ENCODE measurements at regions not wholly inside any gene's neighbourhood (a gene's known extent, or its start where the extent isn't known, plus 50 kb on each side); places are given as distances from the start of the nearest gene placed in this dataset.

DNA sequence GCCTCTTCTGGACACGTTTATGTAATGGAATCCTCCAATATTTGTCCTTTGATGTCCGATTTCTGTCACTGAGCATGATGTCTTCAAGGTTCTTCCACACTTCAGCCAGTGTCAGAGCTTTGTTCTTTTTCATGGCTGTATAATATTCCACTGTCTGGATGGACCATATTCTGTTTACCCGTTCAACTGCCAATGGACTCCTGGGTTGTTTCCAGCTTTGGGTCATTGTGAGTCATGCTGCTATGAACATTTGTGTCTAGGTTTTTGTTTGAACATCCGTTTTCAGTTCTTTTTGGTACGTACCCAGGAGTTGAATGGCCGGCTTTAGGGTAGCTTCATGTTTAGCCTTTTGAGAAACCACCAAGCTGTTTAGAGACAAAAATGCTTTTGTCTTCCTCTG, 93.2 kb downstream of the SHOX start:
- H3K4me3 ChIP-seq (ENCODE audit: low read length, poor library complexity, severe bottlenecking): no peak overlapping the region
- TF ChIP-seq, protein P1, sequence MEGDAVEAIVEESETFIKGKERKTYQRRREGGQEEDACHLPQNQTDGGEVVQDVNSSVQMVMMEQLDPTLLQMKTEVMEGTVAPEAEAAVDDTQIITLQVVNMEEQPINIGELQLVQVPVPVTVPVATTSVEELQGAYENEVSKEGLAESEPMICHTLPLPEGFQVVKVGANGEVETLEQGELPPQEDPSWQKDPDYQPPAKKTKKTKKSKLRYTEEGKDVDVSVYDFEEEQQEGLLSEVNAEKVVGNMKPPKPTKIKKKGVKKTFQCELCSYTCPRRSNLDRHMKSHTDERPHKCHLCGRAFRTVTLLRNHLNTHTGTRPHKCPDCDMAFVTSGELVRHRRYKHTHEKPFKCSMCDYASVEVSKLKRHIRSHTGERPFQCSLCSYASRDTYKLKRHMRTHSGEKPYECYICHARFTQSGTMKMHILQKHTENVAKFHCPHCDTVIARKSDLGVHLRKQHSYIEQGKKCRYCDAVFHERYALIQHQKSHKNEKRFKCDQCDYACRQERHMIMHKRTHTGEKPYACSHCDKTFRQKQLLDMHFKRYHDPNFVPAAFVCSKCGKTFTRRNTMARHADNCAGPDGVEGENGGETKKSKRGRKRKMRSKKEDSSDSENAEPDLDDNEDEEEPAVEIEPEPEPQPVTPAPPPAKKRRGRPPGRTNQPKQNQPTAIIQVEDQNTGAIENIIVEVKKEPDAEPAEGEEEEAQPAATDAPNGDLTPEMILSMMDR (conservative IDR thresholded peaks at IDR 0.05; ENCODE audit: low read length): no peak
- no peak for TF ChIP-seq EZH2phosphoT487 (IDR thresholded peaks at IDR 0.05; ENCODE audit: borderline replicate concordance)
- no peak overlapping the region for H2AFZ ChIP-seq (ENCODE audit: low read length)
- H3K9ac ChIP-seq (ENCODE audit: low read depth, low read length, poor library complexity, severe bottlenecking): no peak overlapping the region
- no peaks in the 10 kb centered on the region for H3K36me3 ChIP-seq (ENCODE audit: insufficient read depth, low read length)
- H4K20me1 ChIP-seq (ENCODE audit: insufficient read depth, low read length, poor library complexity, severe bottlenecking): no peaks in the 10 kb centered on the region
- no peaks in the 10 kb centered on the region for H3K9me2 ChIP-seq (replicated peaks; ENCODE audit: low read depth, low read length)
- H3K9me3 ChIP-seq (ENCODE audit: insufficient read depth, low read depth, low read length): no peaks in the 10 kb centered on the region
- H3F3A ChIP-seq (ENCODE audit: low read depth): no peaks in the 10 kb centered on the region
- H3K79me2 ChIP-seq (ENCODE audit: insufficient read depth, low read length): no peaks in the 10 kb centered on the region
- no peak overlapping the region for H3K4me2 ChIP-seq (ENCODE audit: low read depth, low read length, poor library complexity, severe bottlenecking)
- no peaks in the 10 kb centered on the region for H3K4me1 ChIP-seq (ENCODE audit: insufficient read depth, low read length, poor library complexity, severe bottlenecking)
- no peaks in the 10 kb centered on the region for H3K27me3 ChIP-seq (ENCODE audit: insufficient read depth, low read length, poor library complexity, severe bottlenecking)

DNA sequence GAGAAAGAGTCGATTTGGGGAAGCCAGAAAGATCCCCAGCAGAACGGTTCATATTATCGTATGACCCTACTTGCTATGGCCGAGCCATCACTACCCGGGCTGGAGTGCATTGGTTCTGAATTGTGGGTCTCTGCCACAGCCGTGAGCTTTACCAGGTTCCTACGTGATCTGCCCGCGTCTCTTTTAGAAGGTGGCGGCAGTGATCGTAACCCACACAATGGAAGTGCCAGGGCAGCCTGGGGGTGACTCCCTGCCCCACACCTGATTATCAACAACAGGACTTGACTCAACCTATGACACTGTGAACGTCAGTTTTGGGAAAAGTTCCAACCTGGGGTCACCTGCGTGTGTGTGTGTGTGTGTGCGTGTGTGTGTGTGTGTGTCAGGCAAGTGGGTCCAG, 90.8 kb downstream of the SHOX start:
- H3K9me3 ChIP-seq (ENCODE audit: insufficient read depth, low read depth, low read length): no peaks in the 10 kb centered on the region
- no peaks in the 10 kb centered on the region for H3K9me2 ChIP-seq (replicated peaks; ENCODE audit: low read depth, low read length)
- no peak for TF ChIP-seq EZH2phosphoT487 (IDR thresholded peaks at IDR 0.05; ENCODE audit: borderline replicate concordance)
- TF ChIP-seq, protein P1 (conservative IDR thresholded peaks at IDR 0.05; ENCODE audit: low read length): no peak
- no peaks in the 10 kb centered on the region for H3F3A ChIP-seq (ENCODE audit: low read depth)
- H3K4me1 ChIP-seq (ENCODE audit: insufficient read depth, low read length, poor library complexity, severe bottlenecking): no peaks in the 10 kb centered on the region
- H3K9ac ChIP-seq (ENCODE audit: low read depth, low read length, poor library complexity, severe bottlenecking): no peak overlapping the region
- H3K36me3 ChIP-seq (ENCODE audit: insufficient read depth, low read length): no peaks in the 10 kb centered on the region
- no peaks in the 10 kb centered on the region for H4K20me1 ChIP-seq (ENCODE audit: insufficient read depth, low read length, poor library complexity, severe bottlenecking)
- no peak overlapping the region for H3K4me3 ChIP-seq (ENCODE audit: low read length, poor library complexity, severe bottlenecking)
- H3K4me2 ChIP-seq (ENCODE audit: low read depth, low read length, poor library complexity, severe bottlenecking): no peak overlapping the region
- no peaks in the 10 kb centered on the region for H3K27me3 ChIP-seq (ENCODE audit: insufficient read depth, low read length, poor library complexity, severe bottlenecking)
- H3K79me2 ChIP-seq (ENCODE audit: insufficient read depth, low read length): no peaks in the 10 kb centered on the region
- no peak overlapping the region for H2AFZ ChIP-seq (ENCODE audit: low read length)

DNA sequence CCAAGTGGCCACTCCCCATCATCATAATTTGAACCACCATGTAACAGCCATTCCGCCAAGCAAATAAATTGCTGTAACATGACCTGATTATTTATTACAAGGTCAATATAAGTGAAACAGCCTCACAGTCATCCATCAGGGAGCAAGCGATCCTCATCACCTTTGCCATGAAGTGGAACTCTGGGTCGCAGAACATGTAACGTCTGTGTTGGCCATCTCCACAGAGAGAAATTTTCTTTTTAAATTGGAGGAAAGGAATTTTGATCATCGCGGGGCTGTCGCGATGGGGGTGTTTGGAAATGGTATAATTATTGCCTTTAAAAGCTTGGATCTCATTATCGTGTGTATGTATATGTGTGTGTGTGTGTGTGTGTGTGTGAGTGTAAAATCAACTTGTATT, 90.2 kb downstream of the SHOX start:
- TF ChIP-seq EZH2phosphoT487 (IDR thresholded peaks at IDR 0.05; ENCODE audit: borderline replicate concordance): no peak
- TF ChIP-seq, protein P1 (conservative IDR thresholded peaks at IDR 0.05; ENCODE audit: low read length): no peak
- H3K9me3 ChIP-seq (ENCODE audit: insufficient read depth, low read depth, low read length): no peaks in the 10 kb centered on the region
- H3K4me2 ChIP-seq (ENCODE audit: low read depth, low read length, poor library complexity, severe bottlenecking): no peak overlapping the region
- no peaks in the 10 kb centered on the region for H3F3A ChIP-seq (ENCODE audit: low read depth)
- H3K79me2 ChIP-seq (ENCODE audit: insufficient read depth, low read length): no peaks in the 10 kb centered on the region
- no peaks in the 10 kb centered on the region for H3K9me2 ChIP-seq (replicated peaks; ENCODE audit: low read depth, low read length)
- no peak overlapping the region for H3K4me3 ChIP-seq (ENCODE audit: low read length, poor library complexity, severe bottlenecking)
- H2AFZ ChIP-seq (ENCODE audit: low read length): no peak overlapping the region
- H3K9ac ChIP-seq (ENCODE audit: low read depth, low read length, poor library complexity, severe bottlenecking): no peak overlapping the region
- H3K36me3 ChIP-seq (ENCODE audit: insufficient read depth, low read length): no peaks in the 10 kb centered on the region
- H3K4me1 ChIP-seq (ENCODE audit: insufficient read depth, low read length, poor library complexity, severe bottlenecking): no peaks in the 10 kb centered on the region
- no peaks in the 10 kb centered on the region for H4K20me1 ChIP-seq (ENCODE audit: insufficient read depth, low read length, poor library complexity, severe bottlenecking)
- no peaks in the 10 kb centered on the region for H3K27me3 ChIP-seq (ENCODE audit: insufficient read depth, low read length, poor library complexity, severe bottlenecking)

Measured in Loucy (cell line).